ENCODE measurements at regions not wholly inside any gene's neighbourhood (a gene's known extent, or its start where the extent isn't known, plus 50 kb on each side); places are given as distances from the start of the nearest gene placed in this dataset.

DNA sequence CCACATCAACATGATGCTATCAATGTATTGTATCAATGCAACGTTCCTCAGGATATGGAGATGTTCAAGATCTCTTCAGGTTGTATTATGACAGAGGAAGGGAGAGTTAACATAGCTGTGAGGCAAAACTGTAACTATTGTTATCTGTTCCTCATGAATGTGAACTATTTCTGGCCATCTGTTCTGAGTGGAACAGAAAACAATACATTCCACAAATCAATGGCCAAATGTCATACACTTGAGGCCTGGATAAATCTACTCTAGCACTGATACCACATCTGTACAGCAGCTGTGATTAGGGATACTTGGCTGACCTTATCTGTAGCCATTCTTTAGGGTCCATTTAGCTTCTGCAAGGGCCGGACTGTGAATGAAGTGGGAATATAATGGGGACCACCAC is 447.9 kb downstream of the IRS1 start:
- intact Hi-C loops (cut with DNase I): no loop called here
- Histone ChIP-seq H3K27ac (no peak overlapping the region), H3K9me3 (no peaks in the 10 kb centered on the region), H3K9ac (ENCODE audit: low read depth in 2 of 2, low read length in 2 of 2) (no peak overlapping the region), H3K36me3 (no peaks in the 10 kb centered on the region), H3K27me3 (no peaks in the 10 kb centered on the region), H3K4me1 (no peaks in the 10 kb centered on the region), H3K4me3 (no peak overlapping the region)
- TF ChIP-seq, protein P1, sequence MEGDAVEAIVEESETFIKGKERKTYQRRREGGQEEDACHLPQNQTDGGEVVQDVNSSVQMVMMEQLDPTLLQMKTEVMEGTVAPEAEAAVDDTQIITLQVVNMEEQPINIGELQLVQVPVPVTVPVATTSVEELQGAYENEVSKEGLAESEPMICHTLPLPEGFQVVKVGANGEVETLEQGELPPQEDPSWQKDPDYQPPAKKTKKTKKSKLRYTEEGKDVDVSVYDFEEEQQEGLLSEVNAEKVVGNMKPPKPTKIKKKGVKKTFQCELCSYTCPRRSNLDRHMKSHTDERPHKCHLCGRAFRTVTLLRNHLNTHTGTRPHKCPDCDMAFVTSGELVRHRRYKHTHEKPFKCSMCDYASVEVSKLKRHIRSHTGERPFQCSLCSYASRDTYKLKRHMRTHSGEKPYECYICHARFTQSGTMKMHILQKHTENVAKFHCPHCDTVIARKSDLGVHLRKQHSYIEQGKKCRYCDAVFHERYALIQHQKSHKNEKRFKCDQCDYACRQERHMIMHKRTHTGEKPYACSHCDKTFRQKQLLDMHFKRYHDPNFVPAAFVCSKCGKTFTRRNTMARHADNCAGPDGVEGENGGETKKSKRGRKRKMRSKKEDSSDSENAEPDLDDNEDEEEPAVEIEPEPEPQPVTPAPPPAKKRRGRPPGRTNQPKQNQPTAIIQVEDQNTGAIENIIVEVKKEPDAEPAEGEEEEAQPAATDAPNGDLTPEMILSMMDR (IDR thresholded peaks at IDR 0.05): no peak
- DNase-seq: no peak

DNA sequence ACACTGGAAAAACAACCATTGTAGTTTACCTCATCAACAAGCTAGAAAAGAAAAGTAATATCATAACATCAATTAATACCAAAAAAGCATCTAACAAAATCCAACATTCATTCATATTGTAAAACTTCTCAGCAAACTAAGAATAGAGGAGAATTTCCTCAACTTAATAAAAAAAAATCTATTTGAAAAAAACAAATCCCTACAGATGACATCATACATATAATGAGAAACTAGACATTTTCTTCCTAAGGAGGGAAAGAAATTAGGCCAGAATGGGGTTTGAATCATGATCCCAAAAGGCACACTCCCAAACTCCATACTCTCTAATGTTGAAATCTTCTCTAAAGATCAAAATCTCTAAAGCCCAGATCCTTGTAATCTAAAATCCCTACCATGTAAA is 460.0 kb downstream of the IRS1 start:
- Histone ChIP-seq H3K9me3 (no peaks in the 10 kb centered on the region), H3K27me3 (no peaks in the 10 kb centered on the region), H3K4me3 (no peak overlapping the region), H3K9ac (ENCODE audit: low read depth in 2 of 2, low read length in 2 of 2) (no peak overlapping the region), H3K4me1 (no peaks in the 10 kb centered on the region), H3K36me3 (no peaks in the 10 kb centered on the region), H3K27ac (no peak overlapping the region)
- TF ChIP-seq, protein P1 (IDR thresholded peaks at IDR 0.05): no peak
- DNase-seq: no peak
- intact Hi-C loops (cut with DNase I): no loop called here

DNA sequence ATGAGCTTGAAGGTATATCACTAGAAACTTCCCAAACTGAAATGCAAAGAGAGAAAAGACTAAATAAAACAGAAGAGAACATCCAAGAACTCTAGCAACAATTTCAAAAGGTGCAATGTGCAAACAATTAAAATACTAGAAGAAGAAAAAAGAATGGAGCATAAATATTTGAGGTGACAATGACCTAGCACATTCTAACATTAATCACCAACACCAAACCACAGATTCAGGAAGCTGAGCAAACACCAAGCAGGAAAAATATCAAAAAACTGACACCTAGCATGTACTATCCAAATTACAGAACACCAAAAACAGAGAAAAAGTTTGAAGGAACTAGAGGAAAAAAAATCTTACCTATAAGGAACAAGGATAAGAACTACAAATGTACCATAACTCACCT is 460.8 kb downstream of the IRS1 start:
- Histone ChIP-seq H3K4me3 (no peak overlapping the region), H3K9ac (ENCODE audit: low read depth in 2 of 2, low read length in 2 of 2) (no peak overlapping the region), H3K36me3 (no peaks in the 10 kb centered on the region), H3K27me3 (no peaks in the 10 kb centered on the region), H3K4me1 (no peaks in the 10 kb centered on the region), H3K9me3 (no peaks in the 10 kb centered on the region), H3K27ac (no peak overlapping the region)
- TF ChIP-seq, protein P1 (IDR thresholded peaks at IDR 0.05): no peak
- DNase-seq: no peak
- intact Hi-C loops (cut with DNase I): no loop called here

DNA sequence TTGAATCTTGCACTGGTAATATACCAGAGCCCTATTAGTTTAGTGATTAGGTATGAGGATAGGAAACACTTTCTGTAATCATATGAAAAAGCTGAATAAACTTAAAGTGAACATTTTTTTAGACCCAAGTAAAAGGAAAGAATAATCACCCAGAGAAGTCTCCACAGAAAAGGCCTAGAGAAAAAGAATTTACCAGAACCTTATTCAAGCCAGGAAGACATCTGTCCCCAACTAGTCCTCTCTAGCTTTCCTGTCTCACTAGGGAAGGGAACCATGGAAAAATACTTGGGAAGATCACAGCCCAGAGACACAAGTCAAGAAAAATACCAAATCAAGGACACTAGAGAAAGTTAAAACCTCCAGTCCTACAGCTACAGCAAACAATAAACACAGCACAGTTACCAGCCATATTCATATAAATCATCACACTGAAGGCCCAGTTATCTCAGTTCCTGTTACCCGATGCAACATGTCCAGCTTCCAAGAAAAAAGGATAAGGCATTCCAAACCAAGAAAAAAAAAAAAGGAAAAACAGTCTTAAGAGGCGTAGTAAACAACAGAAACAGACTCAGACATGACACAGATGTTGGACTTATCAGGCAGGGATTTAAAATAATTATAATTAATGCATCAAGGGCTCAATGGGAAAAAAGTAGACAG is 461.5 kb downstream of the IRS1 start:
- Histone ChIP-seq H3K27me3 (no peaks in the 10 kb centered on the region), H3K9ac (ENCODE audit: low read depth in 2 of 2, low read length in 2 of 2) (no peak overlapping the region), H3K4me1 (no peaks in the 10 kb centered on the region), H3K36me3 (no peaks in the 10 kb centered on the region), H3K9me3 (no peaks in the 10 kb centered on the region), H3K27ac (no peak overlapping the region), H3K4me3 (no peak overlapping the region)
- TF ChIP-seq, protein P1 (IDR thresholded peaks at IDR 0.05): no peak
- intact Hi-C loops (cut with DNase I): no loop called here
- DNase-seq: no peak

DNA sequence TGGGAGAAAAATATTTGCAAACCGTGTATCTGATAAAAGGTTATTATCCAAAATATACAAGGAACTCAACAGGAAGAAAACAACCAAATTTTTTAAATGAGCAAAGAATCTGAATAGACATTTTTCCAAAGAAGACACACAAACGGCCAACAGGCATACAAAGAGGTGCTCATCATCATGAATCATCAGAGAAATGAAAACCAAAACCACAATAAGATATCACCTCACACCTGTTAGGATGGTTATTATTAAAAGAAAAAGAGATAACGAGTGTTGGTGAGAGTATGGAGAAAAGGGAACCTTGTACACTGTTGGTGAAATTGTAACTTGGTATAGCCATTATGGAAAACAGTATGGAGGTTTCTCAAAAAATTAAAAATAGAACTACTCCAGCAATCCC is 463.3 kb downstream of the IRS1 start:
- no peaks in the 10 kb centered on the region for H3K36me3 ChIP-seq
- no peaks in the 10 kb centered on the region for H3K9me3 ChIP-seq
- TF ChIP-seq, protein P1 (IDR thresholded peaks at IDR 0.05): no peak
- H3K27me3 ChIP-seq: no peaks in the 10 kb centered on the region
- no peak for DNase-seq
- intact Hi-C loops (cut with DNase I): no loop called here
- H3K4me1 ChIP-seq: no peaks in the 10 kb centered on the region
- H3K9ac ChIP-seq (ENCODE audit: low read depth in 2 of 2, low read length in 2 of 2): no peak overlapping the region
- H3K27ac ChIP-seq: no peak overlapping the region
- H3K4me3 ChIP-seq: no peak overlapping the region
